Upper lobe of right lung (tissue), 1 donor: ENCODE measurements at regions not wholly inside any gene's neighbourhood (a gene's known extent, or its start where the extent isn't known, plus 50 kb on each side); places are given as distances from the start of the nearest gene placed in this dataset.

Experiments
- ATAC-seq: fragments of 200-7000 bp; cut with Tn5 transposase; one replicate; pipeline ENCODE4 v1.9.1; 2020; ENCODE audit warnings: mild to moderate bottlenecking, moderate library complexity
- DNase-seq: peaks from one replicate; pipeline ENCODE4 v3.0.0-alpha.2; 2020
- H3K27ac ChIP-seq: fragments of 200-600 bp; one replicate; pipeline ENCODE4 v1.8.0; 2022
- H3K27me3 ChIP-seq: fragments of 200-600 bp; one replicate; pipeline ENCODE4 v1.8.0; 2022; ENCODE audit warnings: mild to moderate bottlenecking
- H3K36me3 ChIP-seq: fragments of 200-600 bp; one replicate; pipeline ENCODE4 v1.8.0; 2022
- H3K4me1 ChIP-seq: fragments of 200-600 bp; one replicate; pipeline ENCODE4 v1.8.0; 2022
- H3K4me3 ChIP-seq: fragments of 200-600 bp; one replicate; pipeline ENCODE4 v1.8.0; 2022; ENCODE audit warnings: mild to moderate bottlenecking
- H3K9me3 ChIP-seq: fragments of 200-600 bp; one replicate; pipeline ENCODE4 v1.8.0; 2022
- CTCF ChIP-seq: fragments of 200-600 bp; IDR thresholded peaks from one replicate; pipeline ENCODE4 v1.8.0; 2022; ENCODE audit warnings: antibody characterized with exemption
- intact Hi-C: fragments of 100-400 bp; cut with DNase I; formaldehyde crosslinking; loops from one replicate; pipeline ENCODE4 v1.11.0; 2022
- donor health status: DM: no; HTN: yes; CAD: no; lungs with severe emphysema.

- Histone ChIP-seq H3K27ac (no peak overlapping the region), H3K36me3 (no peaks in the 10 kb centered on the region), H3K4me3 (no peak overlapping the region), H3K9me3 (peaks cover 5% of the 10 kb centered on the region), H3K4me1 (no peaks in the 10 kb centered on the region), H3K27me3 (no peaks in the 10 kb centered on the region)
- intact Hi-C loops, result no loop called here
- TF ChIP-seq CTCF, result no peak
- DNase-seq (no peak), ATAC-seq (no peak)
Measured at GRCh38 chr13:19324325-19324724, 142.7 kb upstream of the TUBA3C start.

GRCh38 chr13:19321222-19321621, 139.6 kb upstream of the TUBA3C start:
- Histone ChIP-seq H3K27me3 (no peaks in the 10 kb centered on the region), H3K4me1 (no peaks in the 10 kb centered on the region), H3K4me3 (no peak overlapping the region), H3K36me3 (no peaks in the 10 kb centered on the region), H3K9me3 (peaks cover 5% of the 10 kb centered on the region), H3K27ac (no peak overlapping the region)
- intact Hi-C loops, result no loop called here
- ATAC-seq (no peak), DNase-seq (no peak)
- no peak for TF ChIP-seq CTCF

- DNase-seq, result no peak
Measured at GRCh38 chr13:19305434-19305833, 123.8 kb upstream of the TUBA3C start.

GRCh38 chr13:19289180-19289579, 107.6 kb upstream of the TUBA3C start:
- TF ChIP-seq CTCF, result no peak
- no peak for ATAC-seq
- intact Hi-C loops, result no loop called here
- no peak for DNase-seq
- H3K4me1 ChIP-seq, result no peaks in the 10 kb centered on the region
- no peaks in the 10 kb centered on the region for H3K36me3 ChIP-seq
- H3K9me3 ChIP-seq, result no peaks in the 10 kb centered on the region
- H3K4me3 ChIP-seq, result no peak overlapping the region
- no peaks in the 10 kb centered on the region for H3K27me3 ChIP-seq
- no peak overlapping the region for H3K27ac ChIP-seq

More at GRCh38 chr13:19305434-19305833, 123.8 kb upstream of the TUBA3C start:
- Histone ChIP-seq H3K4me1 (no peaks in the 10 kb centered on the region), H3K36me3 (no peaks in the 10 kb centered on the region), H3K27ac (no peak overlapping the region), H3K27me3 (no peaks in the 10 kb centered on the region), H3K4me3 (no peak overlapping the region), H3K9me3 (no peaks in the 10 kb centered on the region)
- ATAC-seq, result no peak
- intact Hi-C loops, result no loop called here
- no peak for TF ChIP-seq CTCF

GRCh38 chr13:19283836-19284235, 102.2 kb upstream of the TUBA3C start:
- Histone ChIP-seq H3K27ac (no peak overlapping the region), H3K27me3 (no peaks in the 10 kb centered on the region), H3K36me3 (no peaks in the 10 kb centered on the region), H3K4me3 (no peak overlapping the region), H3K4me1 (no peaks in the 10 kb centered on the region), H3K9me3 (no peaks in the 10 kb centered on the region)
- intact Hi-C loops, result no loop called here
- DNase-seq (no peak), ATAC-seq (peak; percentile 72)
- no peak for TF ChIP-seq CTCF

GRCh38 chr13:19268331-19268730, 86.7 kb upstream of the TUBA3C start:
- intact Hi-C loops, result no loop called here
- no peak for TF ChIP-seq CTCF
- ATAC-seq, result no peak

More at GRCh38 chr13:19268331-19268730, 86.7 kb upstream of the TUBA3C start:
- Histone ChIP-seq H3K36me3 (no peaks in the 10 kb centered on the region), H3K27ac (no peak overlapping the region), H3K27me3 (no peaks in the 10 kb centered on the region), H3K4me3 (no peak overlapping the region), H3K4me1 (no peaks in the 10 kb centered on the region), H3K9me3 (no peaks in the 10 kb centered on the region)
- no peak for DNase-seq
